GM19351 (cell line): ENCODE measurements at regions not wholly inside any gene's neighbourhood (a gene's known extent, or its start where the extent isn't known, plus 50 kb on each side); places are given as distances from the start of the nearest gene placed in this dataset.

Source experiments
- ATAC-seq: cut with Tn5 transposase; IDR thresholded peaks from one replicate; pipeline ENCODE4 v1.9.1; 2021; ENCODE audit warnings: mild to moderate bottlenecking, moderate library complexity; ENCODE audit not compliant: unreplicated experiment

- no peak for ATAC-seq
Measured at GRCh38 chr17:73782641-73783381, 138.6 kb upstream of the SDK2 start.

DNA sequence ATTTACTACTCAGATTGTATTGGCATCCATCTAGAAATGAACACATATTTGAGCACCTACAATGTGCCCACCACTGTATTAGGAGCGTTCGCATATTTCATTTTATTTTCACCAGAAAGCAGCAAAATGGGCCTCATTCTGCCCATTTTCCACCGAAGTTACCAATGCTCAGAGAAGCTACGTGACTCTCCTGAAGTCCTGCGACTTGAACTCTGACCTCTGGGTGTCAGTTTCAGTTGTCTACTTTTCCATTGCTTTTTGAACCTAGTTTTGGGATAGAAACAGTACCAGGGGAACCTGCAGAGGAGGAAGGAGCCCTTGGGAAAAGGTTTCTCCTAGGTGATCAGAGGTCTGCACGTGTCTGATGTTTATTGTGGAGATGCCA lies 139.1 kb upstream of the SDK2 start:
- no peak for ATAC-seq

DNA sequence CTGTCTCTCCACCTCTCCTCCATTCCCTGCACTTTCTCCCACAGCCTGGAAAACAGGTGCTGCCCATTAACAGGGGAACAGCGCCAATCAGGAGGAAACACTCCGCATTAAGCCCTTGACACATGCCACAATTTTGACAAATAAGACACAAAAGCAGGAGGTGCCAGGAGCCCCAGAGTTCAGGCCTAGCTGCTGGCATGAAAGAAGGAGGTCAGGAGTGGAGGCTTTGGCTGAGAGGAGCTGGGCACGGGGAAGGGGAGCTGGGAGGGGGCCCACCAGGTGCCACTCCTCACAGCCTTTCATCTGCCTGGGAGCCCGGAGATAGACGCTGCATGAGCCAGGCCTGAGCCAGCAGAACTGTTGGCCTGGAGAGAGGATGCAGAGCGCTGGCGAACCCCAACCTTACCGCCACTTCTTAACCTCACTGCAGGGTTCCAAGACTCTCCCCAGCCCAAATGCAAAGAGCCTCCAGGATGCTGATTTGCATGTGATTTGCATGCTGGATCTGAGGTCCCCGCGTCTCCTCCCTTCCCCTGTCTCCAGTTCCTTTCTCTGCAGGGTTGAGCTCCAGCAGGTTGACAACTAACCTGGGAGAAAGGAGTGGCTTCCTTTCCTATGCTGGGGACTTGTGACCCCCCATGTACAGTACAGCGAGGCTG lies 139.8 kb upstream of the SDK2 start:
- ATAC-seq: no peak

GRCh38 chr17:73785496-73785895 lies 141.3 kb upstream of the SDK2 start:
- ATAC-seq: no peak

DNA sequence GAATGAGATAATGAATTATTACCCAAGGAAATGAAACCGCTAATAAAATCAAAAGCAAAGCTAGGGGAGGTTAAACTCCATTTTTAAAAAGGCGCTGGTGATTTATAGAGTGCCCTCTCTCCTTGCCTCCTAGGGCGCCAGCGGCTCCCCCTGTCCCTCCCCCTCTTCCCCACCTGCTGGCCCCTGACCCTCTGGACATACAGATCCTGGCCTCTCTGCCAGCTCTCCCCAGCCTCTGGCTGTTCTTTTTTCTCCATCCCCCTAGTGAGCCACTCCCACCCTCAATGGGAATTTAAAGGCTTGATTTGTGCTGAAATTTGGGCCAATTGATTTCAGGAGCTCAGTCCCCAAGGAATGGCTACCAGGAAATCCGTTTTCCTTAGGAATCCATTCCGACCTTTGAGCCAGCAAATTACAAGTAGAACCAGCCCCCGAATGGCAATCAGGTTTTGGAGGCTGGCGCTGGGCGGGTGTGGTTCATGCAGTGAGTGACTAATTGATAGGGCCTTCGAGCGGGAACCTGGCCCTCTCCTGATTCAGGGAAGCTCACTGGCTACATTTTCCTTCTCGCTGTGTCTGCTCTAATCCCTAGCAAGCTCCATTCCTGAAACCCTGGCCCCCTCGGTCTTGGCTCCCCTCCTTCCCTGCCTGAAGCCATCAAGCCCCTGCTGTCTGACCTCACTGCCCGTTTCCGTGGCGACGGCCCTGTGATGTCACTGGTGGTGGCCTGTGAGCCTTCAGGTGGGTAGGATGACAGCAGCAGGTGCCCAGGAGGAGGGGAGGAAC lies 141.9 kb upstream of the SDK2 start:
- ATAC-seq: no peak

DNA sequence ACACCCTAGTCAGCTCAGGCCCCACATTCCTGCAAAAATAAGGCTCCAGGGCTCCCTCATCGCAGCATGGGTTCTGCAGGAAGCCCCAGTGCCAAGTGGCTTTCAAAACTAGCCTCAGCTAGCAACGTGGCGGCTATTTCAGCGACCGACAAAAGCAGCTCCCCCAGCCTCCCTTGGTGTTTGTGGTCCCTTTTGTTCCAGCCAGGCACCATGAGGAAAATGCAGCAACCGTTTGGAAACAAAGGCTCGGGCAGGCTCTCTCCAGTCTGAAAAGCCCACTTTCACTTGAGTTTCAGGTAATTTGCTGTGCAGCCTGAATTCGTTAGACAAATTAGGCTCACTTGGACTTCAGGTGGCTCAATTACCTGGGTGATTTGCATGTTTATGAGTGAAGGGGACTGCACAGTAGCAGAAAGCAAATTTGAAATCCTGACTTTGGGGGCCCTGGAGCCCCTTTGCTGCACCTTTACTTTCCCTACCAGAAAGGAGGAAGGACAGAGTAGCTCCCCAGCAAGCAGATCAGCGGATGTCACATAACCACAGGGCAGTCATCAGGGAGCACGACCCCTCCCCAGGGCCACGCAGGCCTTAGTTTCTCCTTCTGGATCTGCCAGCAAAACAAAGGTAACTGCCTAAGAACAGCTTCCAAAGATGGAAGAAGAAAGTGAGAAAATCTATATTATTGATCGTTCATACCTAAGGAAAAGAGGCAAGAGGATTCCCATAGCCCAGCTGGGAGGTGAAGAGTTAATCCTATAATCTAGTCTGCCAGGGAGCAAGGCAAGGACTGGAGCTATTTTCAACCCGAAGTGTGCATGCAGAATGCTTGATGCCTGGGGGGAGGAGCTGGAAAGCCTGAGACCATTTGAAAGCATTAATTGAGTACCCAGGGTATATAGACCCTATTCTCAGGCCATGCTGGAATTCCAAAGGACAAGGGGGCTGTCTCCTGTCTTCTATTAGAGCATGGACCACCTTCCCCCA lies 143.1 kb upstream of the SDK2 start:
- ATAC-seq: no peak

DNA sequence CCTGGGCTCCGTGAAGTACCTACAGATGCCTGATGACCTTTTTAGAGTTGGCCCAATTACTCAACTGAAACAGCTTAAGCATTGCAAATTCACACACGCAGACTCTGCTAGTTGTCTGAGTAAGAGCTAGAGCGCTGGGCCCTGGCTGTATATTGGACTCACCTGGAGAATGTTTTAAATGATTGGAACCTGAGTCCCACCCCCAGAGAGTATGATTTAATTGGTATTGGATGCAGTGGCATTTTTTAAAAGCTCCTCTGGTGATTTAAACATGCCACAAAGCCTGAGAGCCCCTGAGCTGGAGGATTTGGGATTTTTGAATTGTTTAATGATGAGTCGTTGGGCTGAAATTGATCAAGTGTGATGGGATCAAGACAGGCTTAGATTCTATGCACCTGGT lies 143.9 kb upstream of the SDK2 start:
- no peak for ATAC-seq

- no peak for ATAC-seq
Measured at GRCh38 chr17:73791121-73791520, 146.9 kb upstream of the SDK2 start.

DNA sequence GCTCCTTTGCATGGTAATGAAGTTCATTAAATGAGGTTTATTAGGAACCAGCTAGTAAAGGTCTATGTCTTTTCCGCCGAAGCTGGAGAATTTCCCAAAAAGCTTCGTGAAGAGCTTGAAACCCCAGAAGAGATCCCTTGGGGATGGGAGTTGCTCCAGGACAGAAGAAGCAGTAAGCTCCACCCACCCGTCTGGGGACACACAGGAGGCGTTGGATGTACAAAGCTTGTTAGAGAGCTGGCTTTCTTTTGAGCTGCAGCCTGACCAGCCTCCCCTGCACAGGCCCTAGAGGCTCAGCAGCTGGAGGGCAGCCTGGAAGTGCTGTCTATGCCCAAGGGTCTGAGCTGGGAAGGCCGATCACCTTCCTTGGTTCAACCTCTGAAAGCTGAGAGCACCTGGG lies 147.4 kb upstream of the SDK2 start:
- ATAC-seq: no peak

DNA sequence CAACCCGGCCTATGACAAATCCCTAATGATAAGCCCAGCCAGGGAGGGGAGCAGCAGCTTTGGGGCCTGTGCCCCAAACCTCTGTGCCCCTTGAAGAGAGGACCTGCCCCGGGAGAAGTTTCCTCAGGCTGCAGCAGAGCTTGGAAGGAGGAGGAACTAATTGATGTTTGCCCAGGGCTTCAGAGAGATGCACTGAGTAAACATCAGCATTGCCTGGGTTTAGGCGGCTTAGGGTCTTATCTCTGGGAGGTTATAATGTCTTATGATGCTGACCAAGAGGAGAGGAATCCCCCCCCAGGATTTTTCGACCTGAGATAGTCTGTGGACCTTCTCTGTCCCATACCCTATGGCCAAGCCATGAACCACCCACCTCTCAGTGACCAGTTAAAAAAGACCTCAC lies 148.7 kb upstream of the SDK2 start:
- ATAC-seq: no peak

DNA sequence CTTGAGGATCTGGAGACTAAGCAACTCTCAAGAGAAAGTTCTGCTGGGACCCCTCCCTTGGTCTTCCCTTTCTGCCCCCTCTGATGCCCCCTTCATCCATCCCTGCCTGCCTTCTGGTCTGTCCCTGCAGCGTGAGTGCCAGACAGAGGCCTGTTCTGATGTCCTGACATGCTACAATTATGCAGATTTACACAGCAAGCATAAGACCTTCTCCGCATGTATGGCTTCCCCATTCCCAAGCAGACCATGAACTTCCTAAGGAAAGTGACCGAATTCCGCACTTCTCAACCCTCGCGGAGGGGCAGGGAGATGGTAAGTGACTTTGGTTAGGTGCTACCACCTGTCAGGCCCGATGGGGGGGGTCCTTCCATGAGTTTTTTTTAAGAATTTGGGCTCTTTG lies 150.1 kb upstream of the SDK2 start:
- no peak for ATAC-seq

GRCh38 chr17:73795730-73796129 lies 151.5 kb upstream of the SDK2 start:
- ATAC-seq: no peak

DNA sequence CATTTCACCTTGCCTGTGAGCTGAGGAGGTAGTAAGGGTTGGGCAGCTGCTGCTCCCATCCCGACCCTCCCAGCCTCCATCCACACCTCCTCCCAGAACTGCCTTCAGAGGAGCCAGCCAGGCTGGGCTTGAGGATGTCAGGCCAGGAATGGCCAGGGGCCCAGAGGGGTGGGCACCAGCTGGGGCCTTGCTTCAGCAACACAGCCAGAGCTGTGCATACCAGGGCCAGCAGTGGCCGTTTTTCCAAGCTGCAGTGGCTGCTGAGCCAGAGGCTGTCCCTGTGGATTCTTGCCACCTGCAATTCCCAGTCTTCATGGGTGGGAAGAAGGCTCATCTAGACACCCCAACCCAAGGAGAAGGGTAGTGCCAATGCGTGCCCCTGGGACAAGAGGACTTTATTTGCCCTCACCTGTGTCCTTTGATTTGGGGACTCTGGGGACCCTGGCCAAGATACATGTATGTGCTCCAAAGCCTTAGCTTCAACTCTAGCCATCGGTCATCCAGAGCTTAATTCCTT lies 153.4 kb upstream of the SDK2 start:
- ATAC-seq: no peak

DNA sequence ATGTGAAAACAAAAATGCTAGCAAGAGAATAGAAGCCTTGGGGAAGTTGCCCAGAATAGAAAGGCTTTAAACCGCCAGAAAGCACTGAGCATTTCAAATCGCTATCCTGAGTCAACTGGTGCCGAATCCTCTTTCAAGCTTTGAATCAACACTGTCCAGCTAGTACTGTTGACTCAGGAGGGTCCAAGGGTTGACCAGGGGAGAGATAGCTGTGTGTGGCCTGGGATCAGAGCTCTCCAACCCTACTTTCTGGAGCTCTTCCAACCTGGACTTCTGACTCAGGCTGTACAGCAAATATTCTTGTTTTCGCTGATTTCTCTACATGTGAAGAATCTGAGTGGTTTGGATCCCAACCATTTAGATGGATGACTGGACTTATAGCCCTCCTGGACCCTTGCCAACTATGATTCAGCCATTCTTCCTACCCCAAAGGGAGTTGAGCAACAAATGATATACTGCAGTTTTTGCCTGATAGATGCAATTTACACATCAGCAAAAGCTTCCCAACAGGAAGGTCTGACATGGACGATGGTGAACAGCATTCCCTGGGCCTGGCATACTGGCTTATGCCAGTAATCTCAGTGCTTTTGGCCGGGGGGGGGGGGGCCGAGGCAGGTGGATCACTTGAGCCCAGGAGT lies 154.0 kb upstream of the SDK2 start:
- no peak for ATAC-seq

GRCh38 chr17:73799096-73799495 lies 154.9 kb upstream of the SDK2 start:
- no peak for ATAC-seq

DNA sequence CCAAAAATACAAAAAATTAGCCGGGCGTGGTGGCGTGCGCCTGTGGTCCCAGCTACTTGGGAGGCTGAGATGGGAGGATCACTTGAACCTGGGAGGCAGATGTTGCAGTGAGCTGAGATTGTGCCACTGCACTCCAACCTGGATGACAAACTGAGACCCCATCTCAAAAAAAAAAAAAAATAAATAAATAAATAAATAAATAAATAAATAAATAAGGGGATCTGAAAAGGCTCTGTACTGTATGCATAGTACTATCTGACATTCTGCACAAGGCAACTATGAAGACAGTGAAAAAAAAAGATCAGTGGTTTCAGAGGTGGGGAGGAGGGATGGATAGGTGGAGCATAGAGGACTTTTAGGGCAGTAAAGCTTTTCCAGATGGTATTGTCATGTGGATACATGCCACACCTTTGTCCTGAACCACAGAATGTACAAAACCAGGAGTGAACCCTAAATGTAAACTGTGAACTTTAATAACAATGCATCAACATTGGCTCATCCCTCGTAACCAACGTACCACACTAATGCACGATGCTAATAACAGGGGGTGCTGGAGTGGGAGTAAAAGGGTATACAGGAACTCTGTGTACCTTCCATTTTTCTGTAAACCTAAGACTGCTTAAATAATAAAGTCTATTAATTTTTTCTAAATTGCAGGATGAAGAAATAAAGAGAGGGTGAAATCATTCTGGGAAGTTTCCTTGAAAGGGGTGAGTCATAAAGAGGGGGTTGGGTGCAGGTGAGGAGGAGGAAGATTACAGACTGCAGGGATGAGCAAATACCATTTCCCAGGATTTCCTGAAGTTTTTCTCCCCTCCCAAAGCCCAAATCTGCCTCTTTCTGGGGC lies 155.8 kb upstream of the SDK2 start:
- no peak for ATAC-seq

- no peak for ATAC-seq
Measured at GRCh38 chr17:73800893-73801292, 156.6 kb upstream of the SDK2 start.

GRCh38 chr17:73801455-73802100 lies 157.3 kb upstream of the SDK2 start:
- ATAC-seq: no peak

GRCh38 chr17:73802314-73802713 lies 158.1 kb upstream of the SDK2 start:
- no peak for ATAC-seq
